ENCODE measurements at regions not wholly inside any gene's neighbourhood (a gene's known extent, or its start where the extent isn't known, plus 50 kb on each side); places are given as distances from the start of the nearest gene placed in this dataset.

DNA sequence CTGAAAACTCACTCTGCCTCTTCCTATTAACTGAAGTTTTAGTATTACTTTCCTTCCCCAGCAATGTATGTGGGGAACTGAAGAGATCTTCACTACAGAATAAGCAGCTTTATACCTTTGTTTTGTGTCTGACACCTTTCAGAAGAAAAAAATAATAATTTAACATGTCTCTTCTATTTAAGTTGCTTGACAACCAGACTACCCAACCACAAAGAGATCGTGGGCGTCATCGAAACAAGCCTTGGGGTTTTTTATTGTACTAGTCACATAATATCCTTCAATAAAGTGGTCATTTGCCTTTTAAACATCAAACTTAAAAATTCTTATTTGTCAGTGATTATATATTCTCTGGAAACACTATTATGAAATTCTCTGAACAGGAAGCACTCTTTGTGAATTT, 123.7 kb downstream of the CHD9NB start (continued):
- TF ChIP-seq ARID2 (CRISPR knock-in tag; IDR thresholded peaks at IDR 0.05; ENCODE audit: borderline replicate concordance), result no peak
- no peak for TF ChIP-seq ZUFSP (CRISPR knock-in tag; IDR thresholded peaks at IDR 0.05; ENCODE audit: borderline replicate concordance)

DNA sequence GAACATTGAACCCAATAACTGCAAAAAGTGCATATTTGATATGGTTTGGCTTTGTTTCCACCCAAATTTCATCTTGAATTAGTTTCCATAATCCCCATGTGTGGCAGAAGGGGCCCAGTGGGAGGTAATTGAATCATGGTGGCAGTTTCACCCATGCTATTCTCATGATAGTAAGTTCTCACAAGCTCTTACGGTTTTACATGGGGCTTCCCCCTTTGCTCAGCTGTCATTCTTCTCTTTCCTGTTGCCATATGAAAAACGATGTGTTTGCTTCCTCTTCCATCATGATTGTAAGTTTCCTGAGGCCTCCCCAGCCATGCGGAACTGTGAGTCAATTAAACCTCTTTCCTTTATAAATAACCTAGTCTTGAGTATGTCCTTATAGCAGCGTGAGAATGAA, 127.6 kb downstream of the CHD9NB start:
- intact Hi-C loops (cut with micrococcal nuclease; ENCODE audit: unreplicated experiment), result no loop called here
- in situ Hi-C loops (cut with HindIII; ENCODE audit: extremely low pct_ligation_motif_present, low pct_unique_long_range_greater_than_20kb), result no loop called here
- no peak for FAIRE-seq
- no peaks in the 10 kb centered on the region for H3K36me3 ChIP-seq (replicated peaks in 1 of 2; ENCODE audit: control insufficient read depth in 1 of 2, insufficient read depth in 2 of 2, low read length in 2 of 2)
- ChIA-PET CTCF (ENCODE audit: low intra/inter-chr PET ratio, low total read pairs) (no interaction called here), POLR2A (no interaction called here)
- no peaks in the 10 kb centered on the region for H3K4me1 ChIP-seq (ENCODE audit: insufficient read depth, low read length)
- no peak for DNase-seq (ENCODE audit: low spot score)
- H3K9me3 ChIP-seq (ENCODE audit: low read length), result no peaks in the 10 kb centered on the region
- H3K79me2 ChIP-seq (ENCODE audit: insufficient read depth, low read length), result no peaks in the 10 kb centered on the region
- BruUV-seq (replicated peaks), result no TSS peak
- no peak overlapping the region for H3K9ac ChIP-seq (ENCODE audit: insufficient read depth, low read depth, low read length)
- no peak overlapping the region for H3K4me2 ChIP-seq (ENCODE audit: low read depth, low read length)
- H3K27ac ChIP-seq (ENCODE audit: extremely low read length, insufficient read depth, low read length), result no peak overlapping the region
- no peak for TF ChIP-seq ZNF772 (CRISPR knock-in tag; IDR thresholded peaks at IDR 0.05)
- WGBS (ENCODE audit: low lambda C conversion rate), result 2% methylated on average over 4 of the region's 4 CpGs
- no peak overlapping the region for H2AFZ ChIP-seq (ENCODE audit: low read length)
- H3K27me3 ChIP-seq (ENCODE audit: control insufficient read depth in 1 of 2, insufficient read depth in 2 of 2, low read length in 2 of 2), result no peaks in the 10 kb centered on the region
- ATAC-seq, result no peak
- no peaks in the 10 kb centered on the region for H4K20me1 ChIP-seq (ENCODE audit: insufficient read depth, low read length)
- no peak overlapping the region for H3K4me3 ChIP-seq (replicated peaks in 1 of 3; ENCODE audit: insufficient read depth in 1 of 3, low read depth in 2 of 3, low read length in 3 of 3)

DNA sequence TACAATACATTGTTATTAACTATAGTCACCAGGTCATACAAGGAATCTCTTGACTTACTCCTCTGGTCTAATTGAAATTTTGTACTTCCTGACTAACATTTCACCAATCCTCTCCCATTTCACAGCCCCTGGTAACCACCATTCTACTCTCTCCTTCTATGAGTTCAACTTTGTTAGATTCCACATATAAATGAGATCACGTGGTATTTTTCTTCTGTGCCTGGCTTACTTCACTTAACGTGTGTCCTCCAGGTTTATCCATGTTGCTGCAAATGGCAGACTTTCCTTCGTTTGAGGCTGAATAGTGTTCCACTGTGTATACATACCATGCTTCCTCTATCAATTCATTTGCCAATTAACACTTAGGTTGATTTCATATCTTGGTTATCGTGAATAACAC, 128.5 kb downstream of the CHD9NB start:
- FAIRE-seq (no peak), DNase-seq (ENCODE audit: low spot score) (no peak), ATAC-seq (no peak)
- no peaks in the 10 kb centered on the region for H3K4me1 ChIP-seq (ENCODE audit: insufficient read depth, low read length)
- intact Hi-C loops (cut with micrococcal nuclease; ENCODE audit: unreplicated experiment) (no loop called here), in situ Hi-C loops (cut with HindIII; ENCODE audit: extremely low pct_ligation_motif_present, low pct_unique_long_range_greater_than_20kb) (no loop called here)
- H3K4me3 ChIP-seq (replicated peaks in 1 of 3; ENCODE audit: insufficient read depth in 1 of 3, low read depth in 2 of 3, low read length in 3 of 3), result no peak overlapping the region
- no peaks in the 10 kb centered on the region for H3K79me2 ChIP-seq (ENCODE audit: insufficient read depth, low read length)
- H4K20me1 ChIP-seq (ENCODE audit: insufficient read depth, low read length), result no peaks in the 10 kb centered on the region
- WGBS (ENCODE audit: low lambda C conversion rate), result 2% methylated on average over 4 of the region's 4 CpGs
- POLR2A ChIA-PET, result no interaction called here
- H3K27me3 ChIP-seq (ENCODE audit: control insufficient read depth in 1 of 2, insufficient read depth in 2 of 2, low read length in 2 of 2), result peaks cover 0 to 3% of the 10 kb centered on the region in 2 experiments; a peak in 1 of 5 replicates
- CTCF ChIA-PET (ENCODE audit: low intra/inter-chr PET ratio, low total read pairs), result no interaction called here
- BruUV-seq (replicated peaks), result no TSS peak
- H2AFZ ChIP-seq (ENCODE audit: low read length), result no peak overlapping the region
- H3K9me3 ChIP-seq (ENCODE audit: low read length), result no peaks in the 10 kb centered on the region
- no peaks in the 10 kb centered on the region for H3K36me3 ChIP-seq (replicated peaks in 1 of 2; ENCODE audit: control insufficient read depth in 1 of 2, insufficient read depth in 2 of 2, low read length in 2 of 2)
- H3K27ac ChIP-seq (ENCODE audit: extremely low read length, insufficient read depth, low read length), result no peak overlapping the region
- H3K4me2 ChIP-seq (ENCODE audit: low read depth, low read length), result no peak overlapping the region
- H3K9ac ChIP-seq (ENCODE audit: insufficient read depth, low read depth, low read length), result no peak overlapping the region
- TF ChIP-seq, protein P1, sequence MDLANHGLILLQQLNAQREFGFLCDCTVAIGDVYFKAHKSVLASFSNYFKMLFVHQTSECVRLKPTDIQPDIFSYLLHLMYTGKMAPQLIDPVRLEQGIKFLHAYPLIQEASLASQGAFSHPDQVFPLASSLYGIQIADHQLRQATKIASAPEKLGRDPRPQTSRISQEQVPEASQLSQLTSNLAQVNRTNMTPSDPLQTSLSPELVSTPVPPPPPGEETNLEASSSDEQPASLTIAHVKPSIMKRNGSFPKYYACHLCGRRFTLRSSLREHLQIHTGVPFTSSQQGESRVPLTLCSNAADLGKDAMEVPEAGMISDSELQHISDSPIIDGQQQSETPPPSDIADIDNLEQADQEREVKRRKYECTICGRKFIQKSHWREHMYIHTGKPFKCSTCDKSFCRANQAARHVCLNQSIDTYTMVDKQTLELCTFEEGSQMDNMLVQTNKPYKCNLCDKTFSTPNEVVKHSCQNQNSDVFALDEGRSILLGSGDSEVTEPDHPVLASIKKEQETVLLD (CRISPR knock-in tag; IDR thresholded peaks at IDR 0.05; ENCODE audit: low read depth), result no peak
- TF ChIP-seq ZNF207 (IDR thresholded peaks at IDR 0.05; ENCODE audit: borderline replicate concordance), result no peak
- peak; percentile 65; the same call in 1 of the 2 replicates for TF ChIP-seq RAD51 (IDR thresholded peaks at IDR 0.05; ENCODE audit: borderline replicate concordance)
- no peak for TF ChIP-seq ZNF383 (CRISPR knock-in tag; IDR thresholded peaks at IDR 0.05; ENCODE audit: borderline replicate concordance)
- no peak for TF ChIP-seq ZNF138 (CRISPR knock-in tag; IDR thresholded peaks at IDR 0.05; ENCODE audit: low read depth)
- no peak for TF ChIP-seq ZSCAN30 (CRISPR knock-in tag; IDR thresholded peaks at IDR 0.05)
- TF ChIP-seq NR2F6 (IDR thresholded peaks at IDR 0.05), result no peak
- TF ChIP-seq NR2F6 (CRISPR knock-in tag; IDR thresholded peaks at IDR 0.05), result no peak
- no peak for TF ChIP-seq HNF4A (CRISPR knock-in tag; IDR thresholded peaks at IDR 0.05)
- no peak for TF ChIP-seq ZNF567 (CRISPR knock-in tag; IDR thresholded peaks at IDR 0.05; ENCODE audit: borderline replicate concordance)
- no peak for TF ChIP-seq TCF7L2 (IDR thresholded peaks at IDR 0.05; ENCODE audit: low read depth, low read length)
- no peak for TF ChIP-seq TFDP1 (CRISPR knock-in tag; IDR thresholded peaks at IDR 0.05; ENCODE audit: borderline replicate concordance)
- no peak for TF ChIP-seq ZNF749 (CRISPR knock-in tag; IDR thresholded peaks at IDR 0.05; ENCODE audit: borderline replicate concordance)
